IPS-18c (cell line): ENCODE measurements at regions not wholly inside any gene's neighbourhood (a gene's known extent, or its start where the extent isn't known, plus 50 kb on each side); places are given as distances from the start of the nearest gene placed in this dataset.

Experiments
- H3K4me3 ChIP-seq: 2 replicates; pipeline ENCODE4 v1.7.0; 2013; ENCODE audit warnings: low read depth, mild to moderate bottlenecking, low read length, moderate library complexity; ENCODE audit not compliant: insufficient read depth
- H3K9me3 ChIP-seq: one replicate; pipeline ENCODE4 v1.6.1; 2013; ENCODE audit warnings: mild to moderate bottlenecking, low read length, moderate library complexity; ENCODE audit not compliant: control insufficient read depth, insufficient read depth

DNA sequence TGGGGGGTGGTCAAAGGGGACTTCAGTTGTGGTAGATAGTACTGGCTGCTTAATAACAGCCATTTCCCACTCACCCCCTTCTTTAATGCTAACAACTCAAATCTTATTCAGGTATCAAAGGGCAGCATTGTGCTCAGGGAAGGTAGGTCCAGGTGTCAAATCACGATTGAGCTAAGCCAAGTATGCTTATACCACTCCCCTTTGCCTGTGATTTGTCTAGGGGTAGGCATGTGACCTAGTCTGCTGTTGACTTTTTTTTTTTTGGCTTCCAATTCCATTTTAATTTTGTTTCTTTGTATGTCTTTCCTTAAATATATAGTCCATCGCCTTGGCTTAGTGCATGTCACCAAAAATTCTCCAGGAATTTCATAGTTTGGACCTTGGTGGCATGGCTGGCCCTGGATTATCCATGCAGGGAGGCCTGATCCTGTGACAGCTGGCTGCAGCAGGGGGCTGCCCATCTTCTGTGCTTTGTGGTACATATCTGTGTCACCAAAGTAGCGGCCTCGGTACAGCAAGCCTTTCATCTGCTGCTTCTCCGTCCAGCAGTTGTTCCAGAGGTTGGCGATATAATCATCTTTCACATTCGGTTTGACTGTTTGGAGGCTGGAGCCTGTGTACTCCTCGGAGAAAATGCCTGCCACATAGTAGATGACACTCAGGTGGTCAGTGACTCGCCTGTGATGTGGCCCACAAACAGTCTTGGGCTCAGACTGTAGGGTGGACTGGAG is 68.1 kb upstream of the SPRED2 start:
- Histone ChIP-seq H3K4me3 (no peak overlapping the region), H3K9me3 (no peaks in the 10 kb centered on the region)

DNA sequence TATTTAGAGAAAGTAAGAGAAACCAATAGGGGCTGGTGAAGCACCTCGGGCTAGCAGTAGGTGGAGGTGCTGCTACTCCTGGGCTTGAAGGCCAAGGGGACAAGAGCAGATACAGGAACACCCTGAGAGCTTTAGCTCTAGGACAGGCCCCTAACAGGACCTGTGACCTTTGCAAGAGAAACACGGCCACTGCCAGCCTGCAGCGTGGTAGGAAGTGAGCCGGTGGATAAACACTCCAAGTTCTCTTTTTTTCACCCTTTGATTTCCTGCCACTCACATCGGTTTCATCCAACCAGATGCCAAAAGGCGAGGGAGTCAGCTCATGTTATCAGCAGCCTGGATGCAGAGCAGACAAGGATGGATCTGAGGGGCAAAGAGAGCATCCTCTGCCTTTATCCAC is 66.8 kb upstream of the SPRED2 start:
- Histone ChIP-seq H3K4me3 (no peak overlapping the region), H3K9me3 (no peaks in the 10 kb centered on the region)

DNA sequence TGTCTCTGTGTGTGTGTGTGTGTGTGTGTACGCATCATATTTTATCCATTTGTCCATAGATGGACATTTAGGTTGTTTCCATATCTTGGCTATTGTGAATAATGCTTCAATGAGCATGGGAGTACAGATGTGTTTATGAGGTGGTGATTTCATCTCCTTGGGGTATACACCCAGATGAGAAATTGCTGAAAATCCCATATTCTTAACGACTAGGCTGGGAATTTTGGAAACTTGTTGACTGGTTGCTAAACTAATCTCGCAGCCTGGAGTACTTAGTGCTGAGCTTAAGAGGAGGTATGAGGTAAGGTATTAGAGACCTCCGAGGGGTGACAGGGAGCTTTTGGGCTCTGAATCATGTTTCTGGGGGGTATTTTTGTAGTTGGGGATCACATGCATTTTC is 66.0 kb upstream of the SPRED2 start:
- Histone ChIP-seq H3K9me3 (no peaks in the 10 kb centered on the region), H3K4me3 (no peak overlapping the region)

DNA sequence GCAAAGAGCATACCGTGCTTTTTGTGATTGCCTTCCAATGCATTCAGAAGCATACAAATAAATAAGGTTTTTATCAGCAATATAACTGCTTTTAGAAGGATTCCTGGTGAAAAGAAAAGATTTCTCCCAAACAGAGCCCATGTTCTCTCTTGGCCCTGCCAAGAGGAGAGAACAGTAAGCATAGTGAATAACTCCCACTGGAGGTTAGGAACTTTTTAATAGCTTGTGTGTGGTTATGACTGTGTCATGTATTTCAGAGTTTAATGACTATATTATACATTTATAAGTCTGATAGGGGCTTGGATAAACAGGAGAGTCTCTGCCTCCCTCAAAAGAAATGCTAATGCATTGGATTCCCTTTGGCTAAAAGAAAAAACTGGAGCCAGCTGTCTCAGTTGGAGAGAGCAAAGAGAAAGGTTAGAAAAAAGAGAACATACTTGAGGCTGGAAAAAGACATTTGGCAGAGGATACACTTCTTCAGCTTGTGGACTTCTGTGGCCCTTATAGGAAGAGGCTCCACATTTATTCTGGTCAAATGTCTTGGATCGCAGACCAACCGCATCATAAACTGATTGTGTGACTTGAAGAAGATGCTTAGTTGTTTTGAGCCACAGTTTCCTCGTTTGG is 63.0 kb upstream of the SPRED2 start:
- no peak overlapping the region for H3K4me3 ChIP-seq
- H3K9me3 ChIP-seq = no peaks in the 10 kb centered on the region

DNA sequence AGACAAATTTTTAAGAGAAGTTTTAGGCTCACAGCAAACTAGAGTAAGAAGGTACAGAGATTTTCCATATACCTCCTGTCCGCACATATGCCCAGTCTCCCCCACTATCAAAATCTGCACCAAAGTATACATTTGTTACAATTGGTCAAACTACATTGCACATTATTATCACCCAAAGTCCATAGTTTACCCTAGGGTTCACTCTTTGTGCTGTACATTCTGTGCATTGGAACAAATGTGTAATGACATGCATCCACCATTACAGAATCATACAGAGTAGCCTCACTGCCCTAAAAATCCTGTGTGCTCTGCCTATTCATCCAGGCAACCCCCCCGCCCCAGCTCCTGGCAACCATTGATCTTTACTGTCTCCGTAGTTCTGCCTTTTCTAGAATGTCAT is 61.7 kb upstream of the SPRED2 start:
- Histone ChIP-seq H3K4me3 (no peak overlapping the region), H3K9me3 (no peaks in the 10 kb centered on the region)

DNA sequence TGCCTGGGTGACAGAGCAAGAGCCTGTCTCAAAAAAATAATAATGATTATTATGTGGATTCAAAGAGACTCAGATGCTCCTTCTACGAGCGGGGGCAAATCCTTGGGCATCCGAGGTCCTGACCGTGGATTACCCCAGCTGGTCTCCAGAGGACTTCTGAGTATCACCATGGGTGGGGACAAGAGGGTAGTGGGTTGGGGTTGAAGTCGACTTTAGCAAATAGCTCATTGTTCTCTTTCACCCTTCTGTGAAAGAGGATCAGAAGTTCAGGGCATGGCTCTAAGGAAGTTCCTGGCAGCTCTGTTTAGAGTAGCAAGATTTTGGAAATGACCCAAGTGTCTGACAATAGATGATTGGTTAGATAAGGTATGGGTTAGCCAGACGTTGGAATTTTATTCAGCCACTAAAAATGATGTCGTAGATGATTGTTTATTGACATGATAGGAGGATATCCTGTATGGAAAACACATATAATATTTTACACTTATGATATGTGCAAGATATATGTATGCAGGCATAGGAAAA is 59.0 kb upstream of the SPRED2 start:
- Histone ChIP-seq H3K4me3 (no peak overlapping the region), H3K9me3 (no peaks in the 10 kb centered on the region)

DNA sequence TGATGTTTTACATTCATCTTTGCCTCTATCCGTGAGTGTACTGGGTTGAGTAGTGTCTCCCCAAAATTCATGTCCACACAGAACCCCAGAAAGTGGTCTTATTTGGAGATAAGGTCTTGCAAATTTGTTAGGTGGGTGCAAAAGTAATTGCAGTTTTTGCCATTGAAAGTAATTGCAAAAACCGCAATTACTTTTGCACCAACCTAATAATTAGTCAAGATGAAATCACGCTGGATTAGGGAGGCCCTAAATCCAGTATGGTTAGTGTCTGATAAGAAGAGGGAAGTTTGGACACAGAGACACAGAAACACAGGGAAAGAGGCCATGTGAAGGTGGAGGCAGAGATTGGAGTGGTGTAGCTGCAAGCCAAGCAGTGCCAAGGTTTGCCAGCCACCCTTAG is 57.8 kb upstream of the SPRED2 start:
- Histone ChIP-seq H3K4me3 (no peak overlapping the region), H3K9me3 (no peaks in the 10 kb centered on the region)

DNA sequence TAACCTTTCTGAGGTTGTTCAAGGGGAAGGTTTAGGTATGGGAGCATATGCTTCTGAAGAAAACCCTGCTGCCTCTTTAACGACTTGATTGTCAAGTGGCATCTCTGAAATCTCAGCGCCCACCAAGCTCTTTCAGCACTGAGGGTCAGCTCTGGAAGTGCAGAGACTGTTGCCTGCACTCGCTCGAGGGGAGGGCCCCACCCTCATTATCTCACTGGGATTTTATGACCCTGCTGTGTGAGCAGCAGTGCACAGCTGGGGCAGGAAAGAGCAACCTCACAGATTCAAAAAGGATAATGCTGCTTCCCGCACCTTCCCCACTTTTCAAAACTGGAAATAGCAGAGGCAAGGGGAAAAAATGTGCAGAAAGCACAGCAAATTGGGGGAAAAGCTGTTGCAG is 56.9 kb upstream of the SPRED2 start:
- no peaks in the 10 kb centered on the region for H3K9me3 ChIP-seq
- no peak overlapping the region for H3K4me3 ChIP-seq

DNA sequence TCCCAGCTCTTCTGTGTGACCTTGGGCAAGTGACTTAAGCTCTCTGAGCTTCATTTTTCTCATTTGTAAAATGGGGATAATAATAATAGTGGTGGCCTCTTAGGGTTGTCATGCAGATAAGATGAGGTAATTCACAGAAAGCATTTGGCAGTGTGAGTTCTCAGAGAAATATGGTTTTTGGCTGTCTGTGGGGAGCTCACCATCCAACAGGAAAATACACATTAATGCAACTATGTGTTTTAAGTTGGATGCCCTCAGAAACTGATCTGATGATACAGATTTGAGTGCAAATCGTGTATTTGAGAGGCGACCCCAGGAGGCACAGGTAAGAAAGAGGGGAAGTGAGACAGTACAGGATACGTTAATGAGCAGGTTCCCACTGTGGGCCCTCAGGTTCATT is 56.1 kb upstream of the SPRED2 start:
- Histone ChIP-seq H3K9me3 (no peaks in the 10 kb centered on the region), H3K4me3 (no peak overlapping the region)

DNA sequence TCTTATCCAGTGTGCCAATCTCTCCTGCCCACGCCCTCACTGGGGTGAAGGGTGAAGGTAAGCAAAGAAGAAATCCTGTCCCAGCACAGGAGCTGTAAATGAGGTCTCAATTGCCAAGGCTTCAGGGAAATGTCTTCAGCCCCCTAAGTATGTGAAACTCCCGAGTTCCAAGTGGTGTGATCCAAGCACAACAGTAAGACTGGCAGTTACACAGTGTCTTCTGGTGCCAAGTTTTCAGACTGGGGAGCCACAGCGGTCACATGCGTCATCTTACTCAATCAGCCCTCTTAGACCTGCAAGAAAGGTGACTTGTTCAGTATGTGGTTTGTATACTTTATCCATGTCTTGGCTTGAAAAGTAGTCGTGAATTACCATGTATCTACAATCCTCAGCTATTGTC is 55.0 kb upstream of the SPRED2 start:
- H3K9me3 ChIP-seq = no peaks in the 10 kb centered on the region

DNA sequence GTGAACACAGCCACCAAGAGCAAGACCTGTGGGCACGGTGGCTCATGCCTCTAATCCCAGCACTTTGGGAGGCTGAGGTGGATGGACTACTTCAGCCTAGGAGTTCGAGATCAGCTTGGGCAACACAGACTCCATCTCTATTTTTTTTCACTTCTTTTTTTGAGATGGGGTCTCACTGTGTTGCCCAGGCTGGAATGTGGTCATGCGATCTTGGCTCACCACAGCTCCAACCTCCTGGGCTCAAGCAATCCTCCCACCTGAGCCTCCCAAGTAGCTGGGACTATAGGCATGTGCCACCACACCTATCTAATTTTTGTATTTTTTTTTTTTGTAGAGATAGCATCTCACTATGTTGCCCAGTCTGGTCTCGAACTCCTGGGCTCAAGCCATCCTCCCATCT is 54.4 kb upstream of the SPRED2 start:
- H3K9me3 ChIP-seq = no peaks in the 10 kb centered on the region
- no peak overlapping the region for H3K4me3 ChIP-seq

More for the DNA sequence above, 55.0 kb upstream of the SPRED2 start:
- H3K4me3 ChIP-seq = no peak overlapping the region

DNA sequence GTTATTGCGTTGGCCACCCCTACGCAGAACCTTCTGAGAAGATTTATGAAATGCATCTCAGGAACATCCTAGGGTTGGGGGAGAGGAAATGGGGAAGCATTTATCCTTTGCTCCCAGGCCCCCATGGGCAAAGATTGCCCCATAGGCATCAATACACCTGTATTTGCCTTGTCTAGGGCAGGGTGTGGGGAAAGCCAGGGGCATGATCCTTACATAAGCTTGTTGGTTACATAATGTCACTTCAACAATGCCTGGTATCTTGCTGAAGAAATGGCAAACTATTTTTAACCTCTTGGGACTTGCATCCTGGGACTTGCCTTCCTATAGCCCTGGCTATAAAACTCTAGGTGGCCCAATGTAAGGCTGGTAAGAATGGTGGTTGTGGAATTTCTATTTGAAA is 53.9 kb upstream of the SPRED2 start:
- H3K9me3 ChIP-seq = no peaks in the 10 kb centered on the region
- H3K4me3 ChIP-seq = no peak overlapping the region

DNA sequence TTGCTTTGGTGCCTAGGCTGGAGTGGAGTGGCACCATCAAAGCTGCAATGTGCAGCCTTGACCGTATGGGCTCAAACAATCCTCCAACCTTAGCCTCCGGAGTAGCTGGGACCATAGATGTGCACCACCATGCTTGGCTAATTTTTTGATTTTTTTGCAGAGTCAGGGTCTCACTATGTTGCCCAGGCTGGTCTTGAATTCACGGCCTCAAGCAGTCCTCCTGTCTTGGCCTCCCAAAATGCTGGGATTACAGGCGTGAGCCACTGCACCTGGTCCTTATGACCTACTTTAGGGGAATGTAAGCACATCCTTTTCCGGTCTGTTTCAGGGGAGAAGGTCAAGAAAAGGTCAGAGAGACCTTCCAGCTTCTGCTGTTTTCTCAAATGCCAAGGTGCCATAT is 53.4 kb upstream of the SPRED2 start:
- Histone ChIP-seq H3K9me3 (no peaks in the 10 kb centered on the region), H3K4me3 (no peak overlapping the region)

DNA sequence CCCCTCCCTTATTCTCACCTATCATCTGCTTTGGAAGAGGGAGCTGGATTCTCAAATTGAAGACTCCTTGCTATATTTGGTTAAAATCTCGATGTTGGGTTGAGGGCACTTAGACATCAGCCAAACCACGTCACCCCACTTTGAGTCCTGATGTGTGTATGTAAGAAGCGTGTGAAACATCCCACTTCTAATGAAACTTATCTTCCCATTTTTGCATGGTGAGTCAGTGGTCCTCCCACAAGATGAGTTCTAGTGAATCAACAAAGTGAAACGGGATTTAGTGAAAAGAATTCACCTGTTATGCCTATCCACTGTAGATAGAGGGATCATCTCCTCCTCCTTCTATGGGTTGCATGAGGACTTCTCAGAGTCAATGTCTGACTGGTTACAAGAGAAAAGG is 51.4 kb upstream of the SPRED2 start:
- Histone ChIP-seq H3K9me3 (no peaks in the 10 kb centered on the region), H3K4me3 (no peak overlapping the region)

DNA sequence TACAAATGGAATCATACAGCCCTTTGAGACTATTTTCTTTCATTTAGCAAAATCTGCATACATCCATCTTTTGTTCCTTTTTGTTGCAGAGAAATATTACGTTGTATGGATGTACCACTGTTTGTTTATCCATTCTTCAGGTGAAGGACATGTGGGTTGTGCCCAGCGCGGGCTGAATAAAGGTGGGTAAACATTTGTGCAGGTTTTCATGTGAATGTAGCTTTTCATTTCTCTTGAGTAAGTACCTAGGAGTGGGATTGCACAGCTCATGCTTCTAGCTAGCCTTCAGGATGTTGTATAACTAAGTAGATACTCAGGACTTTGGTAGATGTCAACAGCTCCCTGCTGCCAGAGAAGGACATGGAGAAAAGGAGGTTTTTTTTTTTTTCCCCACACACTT is 50.6 kb upstream of the SPRED2 start:
- no peaks in the 10 kb centered on the region for H3K9me3 ChIP-seq
- H3K4me3 ChIP-seq = no peak overlapping the region
